ENCODE measurements at regions not wholly inside any gene's neighbourhood (a gene's known extent, or its start where the extent isn't known, plus 50 kb on each side); places are given as distances from the start of the nearest gene placed in this dataset.
A peak's percentile ranks its signal among the peaks of the same experiment; 100 is the strongest.

DNA sequence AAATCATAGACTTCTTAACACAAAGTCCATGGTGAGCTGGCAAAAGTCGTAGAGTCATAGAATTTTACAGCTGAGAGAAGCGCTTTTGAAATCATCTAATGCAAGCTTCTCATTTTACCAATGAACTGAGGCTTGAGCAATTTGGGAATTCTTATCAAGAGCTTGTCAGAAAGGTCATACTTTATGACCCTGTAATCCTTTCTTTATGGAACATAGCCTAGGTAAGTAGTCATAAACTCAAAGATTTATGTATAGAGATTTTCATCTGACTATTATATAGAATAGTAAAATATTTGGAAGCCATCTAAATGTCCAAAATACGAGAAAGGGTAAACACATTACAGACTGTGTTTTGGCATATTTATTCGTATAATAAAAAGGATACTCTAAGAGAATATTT is 563.5 kb downstream of the PCDH7 start:
- Histone ChIP-seq H3K9me3 (no peaks in the 10 kb centered on the region), H3K27me3 (no peaks in the 10 kb centered on the region), H3K4me3 (ENCODE audit: low read depth, low read length) (no peak overlapping the region), H3K36me3 (no peaks in the 10 kb centered on the region), H3K4me1 (no peaks in the 10 kb centered on the region)
- no peak for TF ChIP-seq CTCF (IDR thresholded peaks at IDR 0.05; ENCODE audit: low read depth, low read length)
- DNase-seq, result no peak

GRCh38 chr4:31290836-31291235 is 570.7 kb downstream of the PCDH7 start:
- Histone ChIP-seq H3K4me1 (peaks cover 8% of the 10 kb centered on the region; the same call in 1 of the 2 replicates), H3K4me3 (ENCODE audit: low read depth, low read length) (no peak overlapping the region), H3K36me3 (no peaks in the 10 kb centered on the region), H3K27me3 (no peaks in the 10 kb centered on the region), H3K9me3 (no peaks in the 10 kb centered on the region)
- DNase-seq, result no peak
- TF ChIP-seq CTCF (IDR thresholded peaks at IDR 0.05; ENCODE audit: low read depth, low read length), result no peak

- Histone ChIP-seq H3K36me3 (no peaks in the 10 kb centered on the region), H3K9me3 (no peaks in the 10 kb centered on the region), H3K27me3 (no peaks in the 10 kb centered on the region), H3K4me1 (peaks cover 8% of the 10 kb centered on the region; the same call in 1 of the 2 replicates), H3K4me3 (ENCODE audit: low read depth, low read length) (no peak overlapping the region)
- no peak for DNase-seq
- no peak for TF ChIP-seq CTCF (IDR thresholded peaks at IDR 0.05; ENCODE audit: low read depth, low read length)
Measured at GRCh38 chr4:31291238-31291637, 571.1 kb downstream of the PCDH7 start.

GRCh38 chr4:31294655-31295480 is 574.7 kb downstream of the PCDH7 start:
- TF ChIP-seq CTCF (IDR thresholded peaks at IDR 0.05; ENCODE audit: low read depth, low read length), result no peak
- no peak overlapping the region for H3K4me3 ChIP-seq (ENCODE audit: low read depth, low read length)
- DNase-seq, result peak; percentile 45
- H3K9me3 ChIP-seq, result no peaks in the 10 kb centered on the region
- no peaks in the 10 kb centered on the region for H3K27me3 ChIP-seq
- peaks cover 14% of the 10 kb centered on the region for H3K4me1 ChIP-seq
- H3K36me3 ChIP-seq, result no peaks in the 10 kb centered on the region

DNA sequence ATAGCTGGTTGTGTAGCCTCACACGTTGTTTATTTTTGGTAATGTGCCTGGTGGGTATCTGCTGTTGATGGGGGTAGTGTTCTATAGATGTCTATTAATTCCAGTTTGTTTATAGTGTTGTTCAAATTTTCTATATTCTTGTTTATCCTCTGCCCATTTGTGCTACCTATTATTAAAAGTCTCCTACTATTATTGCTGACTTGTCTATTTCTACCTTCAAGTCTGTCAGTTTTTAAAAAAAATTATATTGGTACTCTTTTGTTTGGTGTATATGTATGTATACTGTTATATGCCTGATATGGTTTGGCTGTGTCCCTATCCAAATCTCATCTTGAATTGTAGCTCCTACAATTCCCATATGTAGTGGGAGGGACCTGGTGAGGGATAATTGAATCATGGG is 578.6 kb downstream of the PCDH7 start:
- H3K4me1 ChIP-seq, result peaks cover 14% of the 10 kb centered on the region
- H3K27me3 ChIP-seq, result no peaks in the 10 kb centered on the region
- H3K36me3 ChIP-seq, result no peaks in the 10 kb centered on the region
- no peak for TF ChIP-seq CTCF (IDR thresholded peaks at IDR 0.05; ENCODE audit: low read depth, low read length)
- H3K4me3 ChIP-seq (ENCODE audit: low read depth, low read length), result no peak overlapping the region
- no peak for DNase-seq
- H3K9me3 ChIP-seq, result no peaks in the 10 kb centered on the region

GRCh38 chr4:31307029-31307428 is 586.9 kb downstream of the PCDH7 start:
- DNase-seq, result no peak
- Histone ChIP-seq H3K4me3 (ENCODE audit: low read depth, low read length) (no peak overlapping the region), H3K9me3 (no peaks in the 10 kb centered on the region), H3K4me1 (no peaks in the 10 kb centered on the region), H3K36me3 (no peaks in the 10 kb centered on the region), H3K27me3 (no peaks in the 10 kb centered on the region)
- no peak for TF ChIP-seq CTCF (IDR thresholded peaks at IDR 0.05; ENCODE audit: low read depth, low read length)

All from BE2C (cell line).